Activated naive CD8-positive, alpha-beta T cell treated with anti-CD3 and anti-CD28 coated beads, Interleukin-2, amount 50 U/mL, for 16 hours (primary cell): ENCODE measurements at regions not wholly inside any gene's neighbourhood (a gene's known extent, or its start where the extent isn't known, plus 50 kb on each side); places are given as distances from the start of the nearest gene placed in this dataset.

Source experiments
- DNase-seq: peaks from one replicate; pipeline ENCODE4 v3.0.0-alpha.2; 2020; ENCODE audit warnings: low read depth, low spot score

- DNase-seq, result no peak
Observed at GRCh38 chr22:49115197-49115596, 712.5 kb downstream of the BRD1 start.

- no peak for DNase-seq
Observed at GRCh38 chr22:49113758-49114157, 713.9 kb downstream of the BRD1 start.

DNA sequence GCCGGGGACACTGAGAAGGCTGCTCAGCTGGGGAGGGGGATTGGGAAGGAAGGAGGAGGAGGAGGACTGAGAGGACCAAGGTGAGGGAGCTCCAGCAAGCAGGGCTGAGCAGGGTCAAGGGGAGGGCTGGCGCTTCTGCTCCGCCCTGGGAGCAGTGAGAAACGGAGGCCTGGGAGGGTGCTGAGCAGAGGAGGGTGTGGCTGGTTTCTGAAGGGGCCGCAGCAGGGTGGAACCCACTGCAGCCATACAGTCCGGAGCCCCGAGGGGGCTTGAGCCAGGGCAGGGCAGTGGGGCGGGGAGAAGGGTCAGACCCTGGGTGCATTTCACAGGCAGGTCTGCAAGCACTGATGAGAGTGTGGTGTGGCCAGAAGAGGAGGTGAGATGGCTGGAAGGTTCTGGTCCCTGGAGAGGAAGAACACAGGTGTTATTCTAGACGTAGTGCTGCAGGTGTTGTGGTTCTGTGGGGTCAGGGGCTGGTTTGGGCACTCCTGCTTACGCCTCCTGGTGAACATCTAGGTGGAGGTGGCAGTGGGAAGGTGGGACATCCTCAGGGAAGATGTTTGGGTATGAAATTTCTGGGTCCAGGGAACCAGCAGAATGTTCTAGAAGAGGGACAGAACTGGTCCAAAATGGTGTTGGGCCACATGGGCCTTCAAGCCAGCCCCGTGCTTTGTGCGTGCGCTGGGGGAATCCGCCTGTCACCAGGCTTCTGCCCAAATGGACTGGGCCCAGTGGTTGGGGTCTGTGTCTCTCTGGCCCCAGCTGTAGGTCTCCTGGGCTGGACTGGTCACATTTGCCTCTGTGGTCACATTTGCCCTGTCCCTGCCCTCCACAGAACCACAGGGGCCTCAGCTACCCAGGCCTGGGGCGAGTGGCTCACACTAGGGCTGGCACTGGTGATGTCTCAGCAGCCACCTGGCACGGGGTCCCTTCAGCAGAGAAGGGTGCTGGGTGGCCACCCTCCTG, 714.7 kb downstream of the BRD1 start:
- DNase-seq, result no peak

DNA sequence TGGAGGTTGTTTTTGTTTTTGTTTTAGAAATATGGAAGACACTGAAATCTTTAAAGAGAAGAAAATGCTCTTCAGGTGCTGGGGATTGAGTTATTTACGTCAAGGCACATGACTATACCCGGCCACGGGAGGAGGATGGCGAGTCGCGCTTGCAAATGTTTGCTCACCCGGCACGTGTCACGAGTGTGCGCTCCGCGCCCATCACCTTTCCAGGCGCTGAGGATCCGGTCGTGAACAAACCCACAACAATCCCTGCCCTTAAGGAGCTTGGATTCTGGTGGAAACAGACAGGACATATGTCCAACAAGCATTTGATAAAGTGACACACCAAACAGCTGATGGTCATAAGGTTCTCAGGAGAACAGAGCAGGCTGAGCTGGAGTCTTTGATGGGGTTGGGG, 715.5 kb downstream of the BRD1 start:
- DNase-seq, result no peak

- DNase-seq, result no peak
Observed at GRCh38 chr22:49111085-49111484, 716.6 kb downstream of the BRD1 start.

DNA sequence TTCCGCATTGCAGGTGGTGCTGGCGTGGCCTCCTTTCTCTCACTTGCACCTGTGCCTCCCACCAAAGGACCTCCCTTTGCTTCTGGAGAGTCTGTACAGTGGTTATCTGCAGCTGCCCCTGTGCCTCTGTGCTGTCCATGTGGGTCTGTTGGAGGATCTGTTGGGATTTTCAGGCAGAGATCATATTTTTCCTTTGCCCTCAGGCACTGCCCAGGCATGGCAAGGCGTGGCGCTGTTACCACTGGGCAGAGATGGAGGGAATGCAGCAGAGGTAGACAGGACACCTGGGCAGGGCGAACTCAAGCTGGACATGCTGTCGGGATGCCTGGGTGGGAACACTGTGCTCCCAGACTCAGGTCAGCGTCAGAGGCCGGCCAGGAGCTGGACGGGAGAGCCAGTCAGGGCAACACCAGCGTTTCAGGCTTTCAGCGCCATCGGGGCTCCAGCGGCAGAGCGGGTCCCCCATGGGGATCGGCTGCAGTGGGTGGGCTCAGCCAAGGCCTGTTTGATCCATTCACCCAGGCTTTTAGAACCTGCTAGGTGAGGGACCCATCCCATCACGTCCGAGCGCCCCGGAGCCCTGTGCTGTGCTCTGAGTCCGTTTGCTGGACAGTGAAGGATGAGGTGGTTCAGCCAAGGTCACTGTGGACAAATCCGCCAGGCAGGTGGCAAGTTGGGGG, 718.9 kb downstream of the BRD1 start:
- DNase-seq, result no peak

- no peak for DNase-seq
Observed at GRCh38 chr22:49107961-49108530, 719.6 kb downstream of the BRD1 start.

DNA sequence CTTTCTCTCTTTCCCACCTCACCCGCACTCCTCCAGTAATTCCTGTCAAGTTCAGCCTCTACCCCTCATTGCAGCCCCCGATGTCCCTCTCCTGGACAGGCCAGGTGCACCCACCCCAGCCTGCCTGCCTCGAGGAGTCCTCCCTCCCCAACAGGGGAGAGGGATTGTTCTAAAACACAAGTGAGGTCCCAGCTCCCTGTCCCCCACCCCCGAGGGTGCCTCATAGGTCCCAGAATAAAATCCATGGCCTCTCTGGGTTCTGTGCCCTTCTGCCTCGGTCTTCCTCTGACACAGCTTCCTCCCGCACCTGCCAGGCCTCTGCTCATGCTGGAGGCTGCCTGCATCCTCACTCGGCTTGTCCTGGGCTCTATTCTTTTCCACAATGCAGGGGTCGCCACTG, 720.1 kb downstream of the BRD1 start:
- no peak for DNase-seq

DNA sequence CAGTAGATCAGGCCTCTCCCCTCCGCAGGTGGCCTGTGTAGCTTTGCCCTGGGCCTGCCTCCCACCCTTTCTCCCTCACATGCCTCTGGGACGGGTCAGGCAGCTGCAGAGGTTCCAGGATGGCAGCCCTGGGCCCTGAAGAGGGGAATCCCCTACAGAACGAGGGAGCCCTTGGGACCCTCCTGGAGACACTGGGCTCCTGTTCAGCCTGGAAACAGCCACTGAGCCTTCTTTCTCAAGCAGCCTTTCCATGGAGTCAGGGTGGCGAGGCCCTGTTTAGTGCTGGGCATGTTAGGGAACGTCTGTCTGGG, 720.9 kb downstream of the BRD1 start:
- DNase-seq, result no peak

DNA sequence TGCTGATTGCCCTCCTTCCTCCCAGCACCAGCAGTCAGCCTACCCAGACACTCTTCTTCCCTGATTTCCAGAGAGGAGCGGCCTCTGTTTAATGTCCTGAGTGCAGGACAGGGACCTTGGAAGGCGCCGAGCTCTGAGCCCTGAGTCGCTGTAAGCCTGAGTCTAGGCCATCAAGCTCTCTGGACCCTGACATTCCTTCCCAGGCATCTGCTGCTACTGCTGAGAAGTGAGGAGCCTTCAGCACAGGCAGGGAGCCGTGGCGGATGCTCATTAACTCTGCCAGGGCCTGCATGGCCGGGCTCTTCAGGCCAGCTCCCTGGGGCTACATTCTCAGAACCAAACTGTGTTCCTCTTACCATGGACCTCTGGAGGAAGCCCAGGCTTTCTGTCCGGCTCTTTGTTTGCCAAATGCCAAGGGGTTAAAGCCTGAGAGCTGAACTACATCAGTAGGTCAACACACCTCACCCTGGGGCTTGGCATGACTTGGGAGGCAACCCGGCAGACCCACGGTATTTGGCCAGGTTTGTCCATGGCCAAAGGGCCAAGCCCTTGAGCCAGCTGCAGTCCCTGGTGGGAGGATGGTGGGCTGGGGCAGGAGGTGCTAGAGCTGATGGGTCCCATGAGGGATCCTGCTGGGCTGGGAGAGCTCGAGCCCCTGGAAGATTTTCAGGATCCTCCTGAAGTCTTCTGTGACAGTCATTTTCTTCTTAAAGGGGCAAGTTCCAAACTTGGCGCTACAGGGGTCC, 721.4 kb downstream of the BRD1 start:
- no peak for DNase-seq

DNA sequence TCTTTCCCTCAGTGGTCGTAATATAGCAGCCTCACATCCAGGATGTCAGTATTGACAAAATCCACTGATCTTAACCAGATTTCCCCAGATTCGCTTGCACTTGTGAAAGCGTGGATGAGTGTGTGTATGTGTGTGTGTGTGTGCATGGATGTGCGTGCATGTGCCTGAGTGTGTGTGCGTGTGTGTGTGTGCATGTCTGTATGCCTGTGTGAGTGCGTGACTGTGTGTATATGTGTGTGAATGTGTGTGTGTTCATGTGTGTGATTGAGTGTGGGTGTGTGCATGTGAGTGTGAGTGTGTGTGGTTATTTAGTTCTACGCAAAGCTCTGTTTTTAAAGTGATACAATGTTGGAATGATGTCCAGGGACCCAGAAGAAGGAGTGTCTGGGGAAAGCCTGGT, 723.2 kb downstream of the BRD1 start:
- DNase-seq, result no peak

GRCh38 chr22:49103314-49104059, 724.2 kb downstream of the BRD1 start:
- no peak for DNase-seq

- DNase-seq, result no peak
Observed at GRCh38 chr22:49102367-49102766, 725.3 kb downstream of the BRD1 start.

GRCh38 chr22:49101873-49102272, 725.8 kb downstream of the BRD1 start:
- DNase-seq, result no peak

DNA sequence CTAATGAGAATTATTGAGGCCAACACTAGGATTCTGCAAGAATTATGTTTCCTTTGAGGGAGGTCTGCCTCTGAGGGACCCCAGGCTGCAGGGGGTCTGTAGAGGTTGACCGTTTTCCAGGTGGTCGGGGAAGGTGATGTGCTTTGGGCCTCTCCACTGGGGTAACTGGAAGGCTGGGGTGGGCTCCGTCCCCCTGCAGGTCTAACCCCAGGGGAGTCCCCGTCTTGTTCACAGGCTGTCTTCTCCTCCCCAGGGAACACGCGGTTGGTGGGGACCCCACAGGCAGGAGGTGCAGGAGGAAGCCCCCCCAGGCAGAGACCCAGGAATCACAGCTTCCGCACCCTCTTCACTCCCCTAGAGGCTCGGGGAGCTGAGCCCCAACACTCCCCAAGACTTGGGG, 726.4 kb downstream of the BRD1 start:
- DNase-seq, result no peak

DNA sequence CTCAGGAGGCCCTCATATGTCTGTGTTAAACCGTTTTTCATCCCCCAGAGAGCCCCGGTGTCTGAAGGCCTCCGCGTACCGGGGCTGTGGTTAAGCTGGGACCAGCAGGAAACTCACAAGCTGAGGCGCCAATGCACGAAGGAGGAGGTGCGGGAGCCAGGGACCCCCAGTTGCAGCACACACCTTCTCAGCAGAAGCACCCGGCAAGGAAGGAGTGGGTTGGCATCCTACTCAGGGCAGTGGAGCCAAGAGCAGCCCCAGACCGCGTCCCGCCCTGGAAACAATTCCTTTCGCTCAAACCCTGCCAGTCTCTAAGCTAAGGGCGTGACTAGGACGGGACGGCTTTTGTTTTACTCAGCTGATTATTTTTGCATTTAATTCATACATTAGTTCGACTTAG, 726.9 kb downstream of the BRD1 start:
- no peak for DNase-seq

GRCh38 chr22:49100316-49100715, 727.4 kb downstream of the BRD1 start:
- no peak for DNase-seq

- no peak for DNase-seq
Observed at GRCh38 chr22:49099496-49100124, 728.1 kb downstream of the BRD1 start.

DNA sequence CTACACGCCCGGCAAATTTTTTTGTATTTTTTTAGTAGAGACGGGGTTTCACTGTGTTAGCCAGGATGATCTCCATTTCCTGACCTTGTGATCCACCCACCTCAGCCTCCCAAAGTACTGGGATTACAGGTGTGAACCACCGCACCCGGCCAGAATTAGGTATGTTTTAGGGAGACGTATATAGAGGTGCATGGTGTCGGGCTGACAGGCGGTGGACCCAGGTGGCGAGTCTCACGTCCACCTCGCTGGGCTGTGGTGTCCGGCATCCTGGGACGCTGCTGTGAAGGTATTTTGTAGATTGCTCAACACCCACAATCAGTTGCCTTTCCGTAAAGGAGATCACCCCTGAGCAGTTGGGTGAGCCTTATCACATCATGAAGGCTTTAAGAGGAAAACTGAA, 728.6 kb downstream of the BRD1 start:
- DNase-seq, result no peak

DNA sequence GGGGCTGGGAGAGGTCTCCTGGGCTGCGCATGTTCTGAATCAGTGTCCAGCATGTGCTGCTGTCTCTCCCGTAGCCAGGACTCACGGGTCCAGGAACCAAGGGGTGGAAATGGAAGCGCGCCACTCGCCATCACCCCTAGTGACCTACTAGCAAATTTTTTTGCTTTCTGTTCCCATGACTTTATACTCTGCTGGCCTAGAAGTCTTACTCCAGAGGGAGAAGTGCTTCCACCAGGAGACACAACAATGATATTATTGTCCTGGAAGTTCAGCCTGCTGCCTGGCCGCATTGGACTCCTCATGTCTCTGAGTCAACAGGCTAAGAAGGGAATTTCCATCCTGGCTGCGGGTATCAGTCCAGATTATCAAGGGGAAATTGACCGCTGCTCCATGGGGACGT, 729.7 kb downstream of the BRD1 start:
- DNase-seq, result no peak
